Kidney tubule cell (primary cell): ENCODE measurements at regions not wholly inside any gene's neighbourhood (a gene's known extent, or its start where the extent isn't known, plus 50 kb on each side); places are given as distances from the start of the nearest gene placed in this dataset.

Source experiments
- DNase-seq: peaks from one replicate; pipeline ENCODE4 v3.0.0-alpha.2; 2018; ENCODE audit warnings: low spot score

DNA sequence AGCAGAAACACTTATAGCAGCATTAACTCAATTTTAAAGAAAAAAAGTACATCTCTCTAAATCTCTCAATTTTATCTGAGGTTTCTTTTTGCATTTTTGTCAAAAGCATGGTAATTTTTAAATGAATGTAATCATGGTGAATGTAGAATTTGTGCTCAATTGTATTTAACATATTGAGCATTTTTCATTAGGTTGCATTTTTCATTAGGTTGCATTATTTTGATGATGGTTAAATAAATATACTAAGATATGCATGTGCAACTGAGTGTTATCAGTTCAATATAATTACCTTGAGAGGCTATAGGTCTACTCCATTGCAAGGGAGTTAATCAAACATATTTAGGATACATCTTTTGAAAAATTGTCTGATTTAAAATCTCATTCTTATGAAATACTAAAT, 355.1 kb upstream of the SPTLC3 start:
- DNase-seq: no peak

DNA sequence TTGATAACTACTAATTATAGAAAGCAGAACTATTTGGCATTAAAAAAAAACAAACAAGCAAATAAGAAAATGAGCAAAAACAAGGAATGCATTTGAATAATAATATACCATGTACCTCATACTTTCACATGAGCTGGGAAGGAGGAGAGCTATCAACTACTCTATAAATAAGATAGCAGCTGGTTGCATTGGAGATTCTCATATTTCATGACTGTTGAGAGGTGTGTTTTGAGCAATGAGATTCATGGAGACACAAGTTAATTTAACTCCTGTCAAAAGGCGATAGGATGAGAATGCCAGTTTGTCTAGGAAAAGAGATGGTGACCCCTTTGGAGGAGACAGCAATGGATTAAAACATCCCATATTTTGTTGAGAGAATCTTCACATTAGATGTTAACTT, 348.8 kb upstream of the SPTLC3 start:
- no peak for DNase-seq

DNA sequence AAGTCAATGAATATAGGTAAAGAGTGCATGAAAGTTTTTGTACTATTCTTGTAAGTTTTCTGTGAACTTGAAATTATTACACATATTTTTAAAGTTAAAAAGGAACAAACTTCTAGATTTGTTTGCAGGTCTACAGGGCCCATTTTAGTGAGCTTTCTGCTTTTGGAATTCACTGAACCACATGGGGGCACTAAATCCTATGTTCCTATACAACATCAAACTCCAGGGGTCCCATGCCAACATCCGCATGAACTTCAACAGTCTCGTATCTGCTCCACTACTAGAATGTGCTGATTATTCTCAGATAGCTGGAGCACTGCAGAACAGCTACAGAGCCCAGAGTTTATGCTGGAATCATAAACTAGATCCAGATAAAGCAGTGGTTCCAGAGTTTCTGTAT, 347.9 kb upstream of the SPTLC3 start:
- DNase-seq: peak; percentile 34

DNA sequence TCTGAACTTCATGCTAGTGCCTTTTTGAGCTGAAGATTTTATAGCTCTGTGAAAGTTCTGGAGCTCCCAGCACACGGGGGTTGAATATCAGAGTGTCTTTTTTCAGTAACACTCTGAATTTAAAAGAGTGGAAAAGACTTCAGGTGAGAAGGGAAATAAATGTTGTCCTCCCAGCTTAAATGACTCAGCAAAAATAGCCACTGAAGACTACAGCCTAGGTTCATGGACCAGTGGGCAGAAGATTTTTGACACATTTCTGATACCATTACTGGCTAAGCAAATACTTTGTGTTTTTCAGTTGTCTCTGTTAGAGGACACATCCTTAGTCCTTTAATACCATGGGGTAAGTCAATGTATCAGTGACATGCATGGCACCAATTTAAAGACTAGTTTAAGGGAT, 338.5 kb upstream of the SPTLC3 start:
- DNase-seq: peak; percentile 33

DNA sequence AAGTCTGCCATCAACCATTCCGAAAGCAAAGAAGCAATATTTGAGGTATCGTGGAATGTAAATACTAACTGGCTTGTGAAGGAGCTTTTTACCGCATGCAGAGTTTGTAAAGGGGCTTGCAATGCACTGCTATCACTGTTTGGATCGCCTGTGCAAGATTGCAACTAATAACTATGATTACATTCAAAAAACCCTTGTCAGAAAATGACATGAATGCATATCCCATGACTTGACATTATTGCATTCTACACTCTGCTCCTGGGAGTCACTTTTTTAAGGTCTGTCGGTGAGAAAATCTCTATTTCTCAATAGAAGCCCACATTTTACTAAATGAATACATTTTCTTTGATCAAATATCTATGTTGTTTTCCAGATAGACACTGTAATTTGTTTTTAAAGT, 335.4 kb upstream of the SPTLC3 start:
- no peak for DNase-seq

DNA sequence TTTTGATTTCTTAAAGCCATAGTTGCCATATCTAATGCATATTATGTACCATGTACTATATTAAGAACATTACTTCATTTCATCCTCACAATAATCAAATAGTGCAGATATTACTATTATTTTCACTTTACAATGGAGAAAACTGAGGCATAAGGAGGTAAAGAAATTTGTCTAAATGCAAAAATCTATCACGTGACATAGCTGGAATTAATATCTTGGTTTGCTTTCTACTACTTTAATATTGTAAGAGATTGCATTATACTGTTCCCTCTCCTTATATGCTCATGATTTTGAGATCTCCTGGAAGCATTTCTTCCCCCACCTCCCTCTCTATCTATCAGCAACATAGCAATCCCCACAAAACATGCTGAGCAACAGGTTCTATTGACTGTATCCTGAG, 330.8 kb upstream of the SPTLC3 start:
- no peak for DNase-seq

DNA sequence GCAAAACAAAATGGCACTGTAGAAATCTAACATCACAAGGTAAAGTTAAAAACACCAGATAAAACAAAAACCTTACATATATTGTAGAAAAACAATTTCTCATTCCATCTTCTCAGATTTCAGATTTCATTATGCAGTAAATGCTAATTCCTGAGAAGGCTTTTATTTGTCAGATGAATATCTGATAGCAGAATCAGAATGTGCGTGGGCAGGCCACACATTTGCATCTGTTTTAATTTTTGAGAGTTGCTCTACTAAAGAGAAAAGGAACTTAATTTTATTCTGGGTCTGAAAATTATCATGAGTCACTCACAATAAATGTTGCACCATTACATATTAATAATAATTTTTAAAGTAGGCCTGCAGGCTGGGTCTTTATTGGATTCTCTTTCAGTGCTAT, 329.3 kb upstream of the SPTLC3 start:
- no peak for DNase-seq

DNA sequence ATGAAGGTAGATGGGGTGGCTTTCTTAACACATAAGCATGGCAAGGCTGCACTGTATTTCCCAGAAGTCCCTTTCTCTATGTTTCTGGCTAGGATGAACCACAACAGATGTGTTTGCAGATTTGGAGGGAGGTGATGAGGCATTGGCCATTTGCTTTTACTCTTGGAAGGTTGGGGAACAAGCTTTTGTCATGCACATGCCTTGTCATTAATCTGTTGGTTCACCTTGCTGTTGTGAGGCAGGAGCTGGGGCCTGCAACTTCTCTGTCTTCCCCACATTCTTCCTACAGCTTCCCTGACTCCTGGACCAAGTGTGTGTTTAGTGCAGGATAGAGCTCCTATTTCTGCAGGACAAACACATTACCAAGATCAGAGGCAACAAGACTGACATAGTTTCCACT, 326.2 kb upstream of the SPTLC3 start:
- no peak for DNase-seq

DNA sequence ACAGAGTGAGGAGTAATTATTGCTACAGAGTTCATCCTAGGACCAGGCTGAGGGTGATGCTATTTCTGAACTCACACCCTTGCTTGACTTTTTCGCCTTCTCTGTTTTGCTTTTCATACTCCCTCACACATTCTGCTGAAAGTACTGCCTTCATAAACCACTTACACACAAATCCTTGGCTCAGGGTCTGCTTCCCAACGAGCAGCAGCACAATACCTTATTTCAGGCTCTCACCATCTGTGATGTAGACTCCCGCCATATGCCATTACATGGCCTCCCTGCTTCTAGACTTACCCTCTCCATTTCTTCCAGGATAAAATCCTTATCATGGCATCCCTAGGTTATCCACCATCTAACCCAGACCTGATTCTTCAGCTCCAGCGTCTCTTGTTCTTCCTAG, 321.3 kb upstream of the SPTLC3 start:
- DNase-seq: no peak

DNA sequence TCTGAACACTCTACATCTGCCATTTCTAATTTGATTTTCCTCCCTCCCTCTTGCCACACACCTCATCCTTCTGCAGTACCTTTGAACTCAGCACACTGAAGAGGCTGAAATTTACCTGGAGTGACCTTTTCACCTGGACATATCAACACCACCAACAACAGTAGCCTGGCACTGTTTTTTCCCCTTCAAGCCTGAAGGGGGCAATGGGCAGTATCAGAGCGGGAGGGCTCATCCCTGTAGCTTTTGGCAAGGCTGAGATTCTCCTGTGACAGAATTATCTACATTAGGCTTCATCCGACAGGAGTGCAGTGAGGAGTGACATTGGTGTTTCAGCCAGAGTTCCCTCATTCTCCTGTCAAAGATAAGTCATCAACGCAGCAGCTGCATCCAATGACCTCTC, 312.8 kb upstream of the SPTLC3 start:
- DNase-seq: no peak

DNA sequence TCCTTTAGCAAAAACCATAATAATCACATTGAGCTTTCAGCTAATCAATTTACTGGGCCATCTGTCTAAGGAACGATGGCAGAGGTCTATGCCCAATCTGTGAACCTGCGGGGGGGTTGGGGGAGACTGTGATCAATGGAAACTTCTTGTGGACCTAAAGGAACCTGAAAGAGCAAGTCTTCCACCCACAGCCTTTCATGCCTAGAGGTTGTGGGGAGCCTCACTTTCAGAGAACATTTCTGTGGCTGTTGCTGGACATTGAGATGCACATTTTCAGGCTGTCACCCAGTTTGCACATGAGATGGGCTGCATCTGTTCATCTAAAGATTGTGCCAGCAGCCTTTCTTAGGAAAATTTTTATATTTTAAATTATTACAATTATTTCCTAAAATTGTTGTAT, 310.0 kb upstream of the SPTLC3 start:
- DNase-seq: no peak

DNA sequence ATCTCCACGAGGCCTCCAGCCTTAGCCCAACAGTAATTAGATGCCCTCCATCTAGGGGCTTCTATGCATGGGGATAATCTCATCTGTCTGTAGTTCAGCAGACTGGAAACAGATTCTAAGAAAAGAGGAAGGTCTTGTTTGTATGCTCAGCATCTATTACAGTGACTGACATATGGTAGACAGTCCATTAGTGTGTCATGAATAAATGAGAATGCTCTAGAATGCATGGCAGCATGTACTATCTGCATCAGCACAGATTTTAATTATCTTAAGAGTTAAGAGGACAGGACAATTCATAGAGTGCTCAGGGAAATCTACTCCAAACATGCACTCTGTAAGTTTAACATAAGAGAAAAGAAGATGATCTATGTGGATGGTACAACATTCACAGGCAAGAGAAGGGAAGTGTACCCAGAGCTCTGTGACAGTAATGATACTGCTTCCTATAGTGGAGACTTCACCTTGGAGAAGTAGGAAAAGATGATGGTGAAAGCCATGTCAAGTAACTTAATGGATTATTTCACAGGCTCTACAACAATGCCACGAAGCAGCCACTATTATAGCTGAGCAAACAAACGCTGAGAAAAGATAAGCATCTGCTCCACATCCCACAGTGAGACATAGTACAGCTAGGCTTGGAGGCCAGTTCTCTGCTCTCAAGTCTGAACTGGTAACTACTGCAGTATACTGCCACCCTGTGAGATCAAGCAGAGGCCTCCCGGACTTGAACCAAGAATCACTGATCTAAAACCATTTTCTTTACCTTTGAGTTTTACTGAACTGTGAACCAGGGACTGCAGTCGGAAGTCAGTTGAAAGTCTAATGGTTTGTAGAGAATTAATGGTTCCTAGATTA, 309.2 kb upstream of the SPTLC3 start:
- no peak for DNase-seq

DNA sequence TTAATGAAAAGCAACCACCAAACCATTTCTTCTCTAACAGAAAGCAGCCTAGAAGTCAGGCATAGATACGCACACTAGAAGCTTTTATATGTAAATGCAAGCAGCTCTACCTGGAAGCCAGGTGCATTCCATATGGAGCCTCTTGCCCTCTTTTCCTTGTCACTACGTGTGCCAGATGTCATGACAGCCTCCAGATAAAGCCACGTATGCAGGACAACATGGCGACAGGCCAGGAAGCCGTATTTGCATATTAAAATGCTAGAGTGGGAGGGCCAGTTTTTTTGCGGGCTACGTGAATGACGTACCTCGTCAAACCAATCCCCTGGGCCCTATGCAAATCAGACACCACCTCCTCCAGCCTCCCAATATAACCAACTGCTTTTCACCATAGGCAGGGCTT, 308.1 kb upstream of the SPTLC3 start:
- DNase-seq: no peak

DNA sequence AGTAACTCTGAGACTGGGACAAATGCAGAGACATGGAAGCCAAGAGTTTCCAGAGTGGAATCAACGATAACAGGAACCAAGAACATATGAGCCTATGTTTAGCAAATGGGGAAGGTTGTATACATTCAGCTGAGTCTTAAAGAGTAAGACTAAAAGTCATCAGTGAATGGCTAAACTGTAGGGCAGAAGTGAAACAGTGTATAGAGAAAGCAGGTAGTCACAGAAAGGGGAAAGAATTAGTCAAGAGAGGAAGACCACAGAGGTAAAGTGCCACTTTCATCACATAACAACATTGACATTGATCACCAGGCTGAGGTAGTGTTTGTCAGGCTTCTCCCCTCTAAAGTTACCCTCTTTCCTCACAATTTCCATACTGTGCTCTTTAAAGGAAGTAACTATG, 306.5 kb upstream of the SPTLC3 start:
- DNase-seq: no peak

DNA sequence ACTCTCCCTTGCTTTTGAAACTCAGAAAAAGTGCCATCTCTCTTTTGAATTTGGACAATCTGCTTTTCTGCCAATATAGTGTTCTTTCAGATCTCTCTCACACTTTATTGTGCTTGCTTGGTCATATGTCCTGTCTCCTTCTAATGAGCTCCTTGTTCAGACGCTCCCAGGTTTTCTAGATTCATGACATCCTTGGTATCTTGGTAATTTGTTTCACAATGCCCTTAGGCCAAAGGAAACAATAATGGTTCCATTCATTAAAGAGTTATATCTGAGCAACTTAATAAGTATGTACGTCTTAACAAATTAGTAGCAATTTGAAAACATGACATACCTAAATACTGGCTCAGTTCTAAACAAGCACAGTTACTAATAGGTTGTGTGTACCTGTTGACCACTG, 293.4 kb upstream of the SPTLC3 start:
- no peak for DNase-seq

DNA sequence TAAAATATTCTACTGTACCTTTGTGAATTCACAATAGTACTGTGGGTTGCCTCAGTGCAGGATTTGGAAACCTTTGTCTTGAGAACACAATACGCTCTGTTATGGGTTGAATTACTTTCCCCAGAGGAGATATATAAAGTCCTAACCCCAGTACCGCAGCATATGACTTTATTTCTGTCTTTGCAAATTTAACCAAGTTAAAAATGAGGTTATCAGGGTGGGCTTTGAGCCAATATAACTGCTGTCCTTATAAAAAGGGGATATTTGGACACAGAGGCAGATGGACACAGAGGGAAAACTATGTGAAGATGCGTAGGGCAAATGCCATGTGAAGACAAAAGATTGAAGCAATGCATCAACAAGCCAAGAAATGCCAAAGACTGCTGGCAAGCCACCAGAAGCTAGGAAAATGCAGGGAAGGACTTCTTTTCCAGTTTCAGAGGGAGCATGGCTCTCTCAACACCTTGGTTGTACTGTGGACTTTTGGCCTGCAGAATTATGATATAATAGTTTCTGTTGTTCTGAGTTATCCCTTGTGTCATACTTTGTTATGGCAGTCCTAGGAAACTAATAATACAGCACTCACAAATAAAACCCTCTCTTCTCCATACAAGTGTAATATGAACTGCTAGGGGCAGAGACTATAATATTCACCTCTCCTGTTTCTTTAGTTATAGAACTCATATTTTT, 292.6 kb upstream of the SPTLC3 start:
- DNase-seq: no peak

DNA sequence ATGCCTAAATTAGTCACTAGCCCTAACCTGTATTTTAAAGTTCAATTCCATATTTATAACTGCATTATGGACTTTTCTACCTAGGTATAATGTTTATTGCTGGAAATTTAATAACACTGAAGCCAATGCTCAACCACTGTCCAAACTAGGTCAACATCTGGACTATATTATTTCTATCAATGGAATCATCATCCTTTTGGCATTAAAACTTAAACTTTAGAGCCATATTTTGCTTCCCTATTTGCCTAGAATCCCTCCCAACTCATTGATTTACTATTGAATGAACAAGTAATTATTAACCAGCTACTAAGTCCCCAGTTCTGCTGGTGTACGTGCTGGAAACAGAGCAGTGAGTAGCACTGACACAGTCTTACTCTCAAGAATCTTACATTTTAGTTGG, 291.7 kb upstream of the SPTLC3 start:
- peak; percentile 6 for DNase-seq

DNA sequence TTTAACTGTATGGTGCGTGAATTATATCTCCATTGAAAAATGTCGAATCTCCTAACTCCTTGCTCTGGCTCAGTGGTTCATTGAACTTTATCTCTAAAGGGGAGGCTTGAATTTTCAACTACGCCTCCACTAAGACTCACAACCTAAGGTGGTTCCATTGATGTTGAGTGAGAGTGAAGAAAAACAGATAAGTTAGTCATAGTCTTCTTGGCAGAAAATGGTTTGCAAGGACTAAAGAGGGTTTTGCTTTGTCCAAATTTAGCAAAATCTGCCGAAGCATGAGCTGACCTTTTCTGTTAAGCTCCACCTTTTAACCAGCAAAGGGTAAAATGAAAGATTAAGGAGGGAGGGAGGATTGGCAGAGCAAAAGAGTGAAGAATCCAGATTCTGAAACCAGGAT, 290.2 kb upstream of the SPTLC3 start:
- no peak for DNase-seq

DNA sequence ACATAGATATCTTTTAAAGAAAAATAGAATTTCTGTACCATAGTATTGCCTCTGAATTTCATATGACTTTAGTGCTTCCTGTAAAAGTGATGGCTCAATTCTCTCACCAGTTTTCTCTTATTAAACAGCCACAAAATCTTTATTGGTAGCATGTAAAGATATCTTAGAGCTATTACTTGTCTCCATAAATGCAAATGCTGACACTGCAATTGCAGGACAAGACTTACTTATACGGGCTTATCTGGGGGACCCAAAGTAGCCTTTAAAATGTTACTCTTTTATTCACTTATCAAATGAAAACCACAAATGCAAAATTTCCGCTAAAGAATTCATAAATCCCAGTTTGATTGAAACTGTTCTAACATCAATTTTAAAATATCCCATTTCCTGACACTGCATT, 287.1 kb upstream of the SPTLC3 start:
- no peak for DNase-seq

DNA sequence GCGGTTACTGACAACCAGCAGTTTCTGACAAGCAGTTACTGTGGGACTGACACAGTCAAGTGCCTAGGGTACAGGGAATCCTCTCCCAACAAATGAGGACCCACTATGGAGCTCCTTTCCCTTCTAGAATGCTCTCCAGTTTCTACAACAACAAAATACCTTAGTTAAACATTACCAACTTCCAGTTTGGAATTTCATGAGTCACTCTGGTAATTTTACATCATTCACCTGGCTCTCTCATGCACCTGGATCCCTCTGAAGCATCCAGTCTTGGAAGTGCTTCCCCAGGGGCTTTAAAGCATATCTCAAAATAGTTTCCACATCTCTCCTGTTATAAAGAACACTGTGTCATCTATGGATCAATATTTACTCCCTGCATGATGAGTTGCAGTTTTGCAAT, 286.7 kb upstream of the SPTLC3 start:
- peak; percentile 83 for DNase-seq

DNA sequence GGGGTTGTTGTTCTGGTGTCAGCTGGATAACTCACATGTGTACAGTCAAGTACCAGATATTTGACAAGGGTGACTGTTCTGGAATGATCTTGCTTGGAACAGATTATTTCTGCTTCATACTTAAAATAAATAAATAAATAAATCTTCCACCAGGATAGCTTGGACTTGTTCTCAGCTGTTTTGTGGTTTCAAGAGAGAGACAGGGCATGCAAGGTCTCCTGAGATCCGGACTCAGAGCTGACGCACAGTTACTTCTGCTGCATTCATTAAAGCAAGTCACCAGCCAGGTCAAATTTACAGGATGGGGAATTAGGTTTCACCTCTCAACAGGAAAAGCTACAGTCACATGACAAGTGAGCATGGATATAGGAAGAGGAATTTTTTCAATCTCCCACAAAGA, 285.0 kb upstream of the SPTLC3 start:
- peak; percentile 87 for DNase-seq

DNA sequence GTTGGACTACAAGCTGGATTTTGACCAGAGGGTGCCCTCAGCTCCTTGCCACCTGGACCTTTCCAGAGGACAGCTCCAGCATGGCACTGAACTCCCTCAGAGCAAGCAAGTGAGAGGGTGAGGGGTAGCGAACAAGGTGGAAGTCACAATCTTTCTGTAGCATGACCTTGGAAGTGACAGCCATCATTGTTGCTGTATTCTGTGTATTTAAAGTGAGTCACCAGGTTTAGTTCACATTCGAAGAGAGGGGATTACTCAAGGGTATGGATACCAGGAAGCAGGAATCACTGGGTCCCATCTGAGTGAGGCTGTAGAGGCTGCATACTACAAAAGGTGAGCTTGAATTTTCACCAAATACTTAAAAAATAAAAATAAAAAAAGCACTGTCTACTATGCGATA, 280.0 kb upstream of the SPTLC3 start:
- peak; percentile 49 for DNase-seq

DNA sequence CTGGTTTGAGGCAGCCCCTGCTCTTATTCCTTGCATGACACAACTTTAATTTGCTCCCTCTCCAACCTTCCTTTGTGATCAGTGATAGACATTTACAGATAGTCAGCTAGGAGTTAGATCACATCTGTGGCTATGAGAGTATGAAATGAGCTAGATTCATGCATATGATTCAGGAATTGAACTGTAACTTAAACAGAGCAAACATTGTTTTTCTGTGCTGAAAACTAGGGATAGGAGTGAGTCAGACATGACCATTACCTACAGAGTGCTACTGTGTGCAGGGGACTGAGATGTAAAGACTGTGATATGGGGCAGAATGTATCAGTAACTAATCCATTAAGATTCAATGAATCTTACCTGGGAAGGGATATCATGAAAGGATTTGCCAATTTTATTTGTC, 279.4 kb upstream of the SPTLC3 start:
- DNase-seq: peak; percentile 47

DNA sequence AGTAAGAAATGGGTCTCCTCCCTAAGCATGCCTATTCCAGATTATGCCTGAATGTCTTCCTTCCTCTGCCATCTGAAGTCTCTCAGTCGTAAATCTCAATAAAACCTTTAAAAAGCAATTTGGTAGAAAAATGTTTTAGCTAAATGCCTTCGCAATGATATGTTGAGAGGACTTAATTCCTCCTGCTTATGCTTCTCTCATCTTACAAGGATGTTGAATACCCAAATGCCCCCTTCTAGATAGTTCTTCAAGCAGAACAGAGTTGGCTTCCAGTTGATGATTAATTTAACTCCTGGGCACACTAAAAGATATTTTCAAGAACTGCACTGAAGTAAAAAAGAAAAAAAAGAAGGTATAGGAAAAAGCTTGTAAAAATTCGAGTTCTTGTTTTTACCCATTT, 275.0 kb upstream of the SPTLC3 start:
- peak; percentile 44 for DNase-seq
